DND-41 (cell line): ENCODE measurements at regions not wholly inside any gene's neighbourhood (a gene's known extent, or its start where the extent isn't known, plus 50 kb on each side); places are given as distances from the start of the nearest gene placed in this dataset.
"Not testable (repeated sequence)": the region's sequence is repeated elsewhere in the genome, so short reads cannot be mapped to it uniquely, and the experiment has no call there.

ENCODE experiments used
- ATAC-seq: fragments of 200-7000 bp; cut with Tn5 transposase; 3 replicates; pipeline ENCODE4 v1.9.1; 2021; ENCODE audit warnings: low read depth; ENCODE audit not compliant: insufficient read depth
- DNase-seq: peaks from one replicate; pipeline ENCODE4 v3.0.0-alpha.2; 2020
- H2AFZ ChIP-seq: 2 replicates; pipeline ENCODE4 v1.6.0; 2012; ENCODE audit warnings: low read depth, low read length
- H3K27ac ChIP-seq: 2 replicates; pipeline ENCODE4 v1.5.1; 2012; ENCODE audit warnings: low read length, inconsistent platforms
- H3K27me3 ChIP-seq: fragments of 200-600 bp; sonication (generic); 2 replicates; pipeline ENCODE4 v1.6.0; 2012; ENCODE audit warnings: low read length, mild to moderate bottlenecking, inconsistent platforms; ENCODE audit not compliant: insufficient read depth, poor library complexity
- H3K36me3 ChIP-seq: 2 replicates; pipeline ENCODE4 v1.5.1; 2012; ENCODE audit warnings: low read length, inconsistent platforms; ENCODE audit not compliant: insufficient read depth
- H3K4me1 ChIP-seq: 2 replicates; pipeline ENCODE4 v1.5.1; 2012; ENCODE audit warnings: mild to moderate bottlenecking, low read length; ENCODE audit not compliant: insufficient read depth
- H3K4me2 ChIP-seq: 2 replicates; pipeline ENCODE4 v1.6.0; 2012; ENCODE audit warnings: mild to moderate bottlenecking, moderate library complexity, low read length, inconsistent platforms; ENCODE audit not compliant: insufficient read depth
- H3K4me3 ChIP-seq, 2 experiments: fragments of 200-600 bp in 1 of 2; shearing (Covaris generic) in 1 of 2; 2 replicates each; pipeline ENCODE4 v1.5.1; 2012 to 2016; ENCODE audit warnings: inconsistent platforms in 2 of 2, low read length in 2 of 2, mild to moderate bottlenecking in 2 of 2, low read depth in 1 of 2, moderate library complexity in 1 of 2
- H3K79me2 ChIP-seq: 2 replicates; pipeline ENCODE4 v1.6.0; 2012; ENCODE audit warnings: low read length, inconsistent platforms; ENCODE audit not compliant: insufficient read depth
- H3K9ac ChIP-seq: 2 replicates; pipeline ENCODE4 v1.6.0; 2012; ENCODE audit warnings: low read depth, mild to moderate bottlenecking, inconsistent platforms, low read length, moderate library complexity
- H3K9me3 ChIP-seq: 2 replicates; pipeline ENCODE4 v1.5.1; 2012; ENCODE audit warnings: low read length, moderate library complexity, mild to moderate bottlenecking, inconsistent platforms; ENCODE audit not compliant: insufficient read depth, severe bottlenecking
- H4K20me1 ChIP-seq: 2 replicates; pipeline ENCODE4 v1.6.0; 2012; ENCODE audit warnings: low read length; ENCODE audit not compliant: insufficient read depth
- CTCF ChIP-seq: IDR thresholded peaks from 2 replicates; pipeline ENCODE4 v1.5.1; 2012; ENCODE audit warnings: borderline replicate concordance, low read length, moderate library complexity, mild to moderate bottlenecking; ENCODE audit not compliant: poor library complexity, severe bottlenecking; ENCODE audit errors: extremely low read depth
- EZH2 ChIP-seq: IDR thresholded peaks from 3 replicates; pipeline ENCODE4 v1.6.1; 2012; ENCODE audit warnings: borderline replicate concordance, low read depth, mild to moderate bottlenecking, moderate library complexity, low read length, inconsistent platforms; ENCODE audit not compliant: severe bottlenecking

- no peak overlapping the region for H3K4me3 ChIP-seq
- no peak overlapping the region for H3K9ac ChIP-seq
- H3K27me3 ChIP-seq: no peaks in the 10 kb centered on the region
- H3K79me2 ChIP-seq: no peaks in the 10 kb centered on the region
- ATAC-seq (no peak), DNase-seq (no peak)
- H3K4me2 ChIP-seq: no peak overlapping the region
- no peaks in the 10 kb centered on the region for H3K9me3 ChIP-seq
- H3K4me1 ChIP-seq: no peaks in the 10 kb centered on the region
- H4K20me1 ChIP-seq: no peaks in the 10 kb centered on the region
- H3K36me3 ChIP-seq: no peaks in the 10 kb centered on the region
- no peak overlapping the region for H3K27ac ChIP-seq
- H2AFZ ChIP-seq: no peak overlapping the region
- TF ChIP-seq EZH2: no peak
- no peak for TF ChIP-seq CTCF
Observed at GRCh38 chr6:27544612-27545260, 71.8 kb upstream of the ZNF184 start.

DNA sequence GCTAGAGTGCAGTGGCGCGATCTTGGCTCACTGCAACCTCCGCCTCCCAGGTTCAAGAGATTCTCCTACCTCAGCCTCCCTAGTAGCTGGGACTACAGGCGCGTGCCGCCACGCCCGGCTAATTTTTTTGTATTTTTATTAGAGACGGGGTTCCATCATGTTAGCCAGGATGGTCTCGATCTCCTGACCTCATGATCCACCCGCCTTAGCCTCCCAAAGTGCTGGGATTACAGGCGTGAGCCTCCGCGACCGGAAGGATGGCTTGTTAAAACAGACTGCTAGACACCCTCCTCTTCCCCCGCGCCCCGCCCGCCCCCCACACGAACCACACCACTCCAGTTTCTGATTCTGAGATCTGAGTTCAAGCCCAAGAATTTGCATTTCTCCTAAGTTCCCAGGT, 71.2 kb upstream of the ZNF184 start:
- not testable (repeated sequence) for H3K4me3 ChIP-seq, H3K4me1 ChIP-seq, H3K36me3 ChIP-seq, H3K27ac ChIP-seq, H3K79me2 ChIP-seq, H3K9me3 ChIP-seq, H3K4me2 ChIP-seq, H4K20me1 ChIP-seq, H2AFZ ChIP-seq, ATAC-seq, H3K27me3 ChIP-seq, H3K9ac ChIP-seq, DNase-seq

GRCh38 chr6:27542485-27542884, 69.6 kb upstream of the ZNF184 start:
- TF ChIP-seq CTCF (no peak), EZH2 (no peak)
- no peak overlapping the region for H3K9ac ChIP-seq
- no peak overlapping the region for H3K4me2 ChIP-seq

GRCh38 chr6:27541933-27542297, 69.0 kb upstream of the ZNF184 start:
- Histone ChIP-seq H3K27me3 (no peaks in the 10 kb centered on the region), H3K4me1 (no peaks in the 10 kb centered on the region), H2AFZ (no peak overlapping the region), H3K27ac (no peak overlapping the region), H3K4me2 (no peak overlapping the region), H3K36me3 (no peaks in the 10 kb centered on the region), H4K20me1 (no peaks in the 10 kb centered on the region), H3K9ac (no peak overlapping the region), H3K4me3 (no peak overlapping the region), H3K9me3 (no peaks in the 10 kb centered on the region), H3K79me2 (no peaks in the 10 kb centered on the region)
- DNase-seq (no peak), ATAC-seq (no peak)
- TF ChIP-seq CTCF: no peak
- no peak for TF ChIP-seq EZH2

More at GRCh38 chr6:27542485-27542884, 69.6 kb upstream of the ZNF184 start:
- Histone ChIP-seq H3K27ac (no peak overlapping the region), H3K9me3 (no peaks in the 10 kb centered on the region), H3K79me2 (no peaks in the 10 kb centered on the region), H3K36me3 (no peaks in the 10 kb centered on the region), H2AFZ (no peak overlapping the region), H3K4me3 (no peak overlapping the region), H3K27me3 (no peaks in the 10 kb centered on the region), H3K4me1 (no peaks in the 10 kb centered on the region), H4K20me1 (no peaks in the 10 kb centered on the region)
- ATAC-seq (no peak), DNase-seq (no peak)
